Bone marrow (tissue), 2 donors: ENCODE measurements at regions not wholly inside any gene's neighbourhood (a gene's known extent, or its start where the extent isn't known, plus 50 kb on each side); places are given as distances from the start of the nearest gene placed in this dataset.

Source experiments
- DNase-seq, 2 donors: peaks; one replicate each; lab custom pipeline; 2025; lab: John Stamatoyannopoulos, UW

GRCh38 chr5:5061836-5062235 is 78.3 kb upstream of the ADAMTS16 start:
- DNase-seq, result no peak

GRCh38 chr5:5062525-5063302 is 77.4 kb upstream of the ADAMTS16 start:
- DNase-seq, result no peak

GRCh38 chr5:5063533-5063953 is 76.6 kb upstream of the ADAMTS16 start:
- DNase-seq, result no peak

- DNase-seq, result no peak
These were observed 74.7 kb upstream of the ADAMTS16 start for GRCh38 chr5:5065472-5065871.

- DNase-seq, result no peak
These were observed 73.6 kb upstream of the ADAMTS16 start for GRCh38 chr5:5066276-5067186.

GRCh38 chr5:5069851-5070250 is 70.3 kb upstream of the ADAMTS16 start:
- no peak for DNase-seq

GRCh38 chr5:5071554-5071953 is 68.6 kb upstream of the ADAMTS16 start:
- DNase-seq, result no peak

GRCh38 chr5:5077236-5077635 is 62.9 kb upstream of the ADAMTS16 start:
- no peak for DNase-seq

GRCh38 chr5:5078009-5078897 is 61.9 kb upstream of the ADAMTS16 start:
- no peak for DNase-seq

- DNase-seq, result no peak
These were observed 60.3 kb upstream of the ADAMTS16 start for GRCh38 chr5:5079876-5080275.

- DNase-seq, result no peak
These were observed 59.3 kb upstream of the ADAMTS16 start for GRCh38 chr5:5080790-5081189.

GRCh38 chr5:5085381-5085780 is 54.7 kb upstream of the ADAMTS16 start:
- no peak for DNase-seq

- no peak for DNase-seq
These were observed 50.1 kb upstream of the ADAMTS16 start for GRCh38 chr5:5089895-5090649.
